HEK293 (cell line): ENCODE measurements at regions not wholly inside any gene's neighbourhood (a gene's known extent, or its start where the extent isn't known, plus 50 kb on each side); places are given as distances from the start of the nearest gene placed in this dataset.

Experiments
- BCL11A ChIP-seq: fragments of 450-650 bp; formaldehyde crosslinking; IDR thresholded peaks from 2 replicates; pipeline ENCODE4 v1.5.1; 2016; ENCODE audit warnings: low read depth, missing biosample characterization, missing genetic modification characterization
- YY1 ChIP-seq: fragments of 450-650 bp; formaldehyde crosslinking; IDR thresholded peaks from 2 replicates; pipeline ENCODE4 v1.5.1; 2018; ENCODE audit warnings: missing biosample characterization, missing genetic modification characterization
- ZBTB8A ChIP-seq: fragments of 450-650 bp; formaldehyde crosslinking; IDR thresholded peaks from 2 replicates; pipeline ENCODE4 v1.5.1; 2016; ENCODE audit warnings: missing biosample characterization, missing genetic modification characterization
- ZFP69B ChIP-seq: fragments of 450-650 bp; formaldehyde crosslinking; IDR thresholded peaks from 2 replicates; pipeline ENCODE4 v1.5.1; 2016; ENCODE audit warnings: missing biosample characterization, missing genetic modification characterization
- ZNF266 ChIP-seq: fragments of 450-650 bp; formaldehyde crosslinking; IDR thresholded peaks from 2 replicates; pipeline ENCODE4 v1.5.1; 2016; ENCODE audit warnings: missing biosample characterization, missing genetic modification characterization, low read depth
- ZNF621 ChIP-seq: fragments of 450-650 bp; formaldehyde crosslinking; IDR thresholded peaks from 2 replicates; pipeline ENCODE4 v1.5.1; 2017; ENCODE audit warnings: missing biosample characterization, missing genetic modification characterization
- TF ChIP-seq, protein P1 (sequence below): fragments of 450-650 bp; formaldehyde crosslinking; IDR thresholded peaks from 2 replicates; pipeline ENCODE4 v1.5.1; 2016; ENCODE audit warnings: missing biosample characterization, missing genetic modification characterization
- TF ChIP-seq, protein P2 (sequence below): fragments of 450-650 bp; formaldehyde crosslinking; IDR thresholded peaks from 2 replicates; pipeline ENCODE4 v1.5.1; 2016; ENCODE audit warnings: missing biosample characterization, missing genetic modification characterization, low read depth
- TF ChIP-seq, protein P3 (sequence below): fragments of 450-650 bp; formaldehyde crosslinking; IDR thresholded peaks from 2 replicates; pipeline ENCODE4 v1.5.1; 2016; ENCODE audit warnings: missing biosample characterization, missing genetic modification characterization

DNA sequence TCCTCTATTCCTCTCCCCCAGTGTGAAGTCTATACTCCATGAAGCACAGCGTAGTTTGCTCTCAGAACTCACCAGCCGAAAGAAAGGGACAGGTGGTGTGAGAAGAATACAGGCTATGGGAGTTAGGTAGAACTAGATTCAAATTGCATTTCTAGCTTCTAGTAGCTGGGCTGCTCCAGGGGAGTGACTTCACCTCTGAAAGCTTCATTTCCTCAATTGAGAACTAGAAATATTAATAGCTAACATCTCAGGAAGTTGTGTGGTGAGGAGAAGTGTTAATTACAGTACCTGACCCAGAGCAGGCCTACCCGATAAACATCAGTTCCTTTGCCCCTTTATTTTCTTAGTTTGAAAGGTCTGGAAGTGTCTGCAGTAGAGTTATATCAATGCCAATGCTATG, 484.7 kb upstream of the TENM4 start:
- TF ChIP-seq ZFP69B (tag by site-specific recombination) = no peak
- no peak for TF ChIP-seq ZBTB8A
- no peak for TF ChIP-seq YY1 (tag by site-specific recombination)
- no peak for TF ChIP-seq BCL11A (tag by site-specific recombination)
- no peak for TF ChIP-seq ZNF621 (tag by site-specific recombination)
- no peak for TF ChIP-seq ZNF266 (tag by site-specific recombination)
- TF ChIP-seq, protein P1, sequence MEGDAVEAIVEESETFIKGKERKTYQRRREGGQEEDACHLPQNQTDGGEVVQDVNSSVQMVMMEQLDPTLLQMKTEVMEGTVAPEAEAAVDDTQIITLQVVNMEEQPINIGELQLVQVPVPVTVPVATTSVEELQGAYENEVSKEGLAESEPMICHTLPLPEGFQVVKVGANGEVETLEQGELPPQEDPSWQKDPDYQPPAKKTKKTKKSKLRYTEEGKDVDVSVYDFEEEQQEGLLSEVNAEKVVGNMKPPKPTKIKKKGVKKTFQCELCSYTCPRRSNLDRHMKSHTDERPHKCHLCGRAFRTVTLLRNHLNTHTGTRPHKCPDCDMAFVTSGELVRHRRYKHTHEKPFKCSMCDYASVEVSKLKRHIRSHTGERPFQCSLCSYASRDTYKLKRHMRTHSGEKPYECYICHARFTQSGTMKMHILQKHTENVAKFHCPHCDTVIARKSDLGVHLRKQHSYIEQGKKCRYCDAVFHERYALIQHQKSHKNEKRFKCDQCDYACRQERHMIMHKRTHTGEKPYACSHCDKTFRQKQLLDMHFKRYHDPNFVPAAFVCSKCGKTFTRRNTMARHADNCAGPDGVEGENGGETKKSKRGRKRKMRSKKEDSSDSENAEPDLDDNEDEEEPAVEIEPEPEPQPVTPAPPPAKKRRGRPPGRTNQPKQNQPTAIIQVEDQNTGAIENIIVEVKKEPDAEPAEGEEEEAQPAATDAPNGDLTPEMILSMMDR = no peak
- TF ChIP-seq, protein P2, sequence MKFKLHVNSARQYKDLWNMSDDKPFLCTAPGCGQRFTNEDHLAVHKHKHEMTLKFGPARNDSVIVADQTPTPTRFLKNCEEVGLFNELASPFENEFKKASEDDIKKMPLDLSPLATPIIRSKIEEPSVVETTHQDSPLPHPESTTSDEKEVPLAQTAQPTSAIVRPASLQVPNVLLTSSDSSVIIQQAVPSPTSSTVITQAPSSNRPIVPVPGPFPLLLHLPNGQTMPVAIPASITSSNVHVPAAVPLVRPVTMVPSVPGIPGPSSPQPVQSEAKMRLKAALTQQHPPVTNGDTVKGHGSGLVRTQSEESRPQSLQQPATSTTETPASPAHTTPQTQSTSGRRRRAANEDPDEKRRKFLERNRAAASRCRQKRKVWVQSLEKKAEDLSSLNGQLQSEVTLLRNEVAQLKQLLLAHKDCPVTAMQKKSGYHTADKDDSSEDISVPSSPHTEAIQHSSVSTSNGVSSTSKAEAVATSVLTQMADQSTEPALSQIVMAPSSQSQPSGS (tag by site-specific recombination) = no peak
- TF ChIP-seq, protein P3, sequence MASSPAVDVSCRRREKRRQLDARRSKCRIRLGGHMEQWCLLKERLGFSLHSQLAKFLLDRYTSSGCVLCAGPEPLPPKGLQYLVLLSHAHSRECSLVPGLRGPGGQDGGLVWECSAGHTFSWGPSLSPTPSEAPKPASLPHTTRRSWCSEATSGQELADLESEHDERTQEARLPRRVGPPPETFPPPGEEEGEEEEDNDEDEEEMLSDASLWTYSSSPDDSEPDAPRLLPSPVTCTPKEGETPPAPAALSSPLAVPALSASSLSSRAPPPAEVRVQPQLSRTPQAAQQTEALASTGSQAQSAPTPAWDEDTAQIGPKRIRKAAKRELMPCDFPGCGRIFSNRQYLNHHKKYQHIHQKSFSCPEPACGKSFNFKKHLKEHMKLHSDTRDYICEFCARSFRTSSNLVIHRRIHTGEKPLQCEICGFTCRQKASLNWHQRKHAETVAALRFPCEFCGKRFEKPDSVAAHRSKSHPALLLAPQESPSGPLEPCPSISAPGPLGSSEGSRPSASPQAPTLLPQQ (tag by site-specific recombination) = no peak
